ENCODE measurements at regions not wholly inside any gene's neighbourhood (a gene's known extent, or its start where the extent isn't known, plus 50 kb on each side); places are given as distances from the start of the nearest gene placed in this dataset.

- Histone ChIP-seq H3K14ac (ENCODE audit: insufficient read depth, low read length) (no peak overlapping the region), H2AK5ac (ENCODE audit: insufficient read length, low read length) (no peak overlapping the region), H3K27ac (ENCODE audit: insufficient read length, low read depth, low read length) (no peak overlapping the region), H2BK15ac (ENCODE audit: low read depth, low read length) (no peak overlapping the region), H3K9me3 (ENCODE audit: control insufficient read depth, low read depth, low read length) (no peaks in the 10 kb centered on the region), H2BK12ac (ENCODE audit: insufficient read length, low read depth, low read length) (no peak overlapping the region), H3K79me1 (ENCODE audit: insufficient read depth, low read depth, low read length, poor library complexity, severe bottlenecking) (no peaks in the 10 kb centered on the region), H2AFZ (ENCODE audit: low read length) (no peak overlapping the region), H3K9ac (ENCODE audit: extremely low read depth, insufficient read length, low read length) (no peak overlapping the region), H3K79me2 (ENCODE audit: insufficient read depth, low read length) (no peaks in the 10 kb centered on the region), H4K5ac (ENCODE audit: insufficient read length, low read depth, low read length) (no peak overlapping the region), H3K23ac (ENCODE audit: insufficient read length, low read depth, low read length) (no peak overlapping the region), H4K91ac (ENCODE audit: insufficient read length, low read depth, low read length) (no peak overlapping the region), H3T11ph (ENCODE audit: low read length) (no peak overlapping the region), H3K4ac (ENCODE audit: low read depth, low read length) (no peak overlapping the region), H3K4me1 (ENCODE audit: insufficient read depth, low read length) (no peaks in the 10 kb centered on the region), H4K8ac (replicated peaks; ENCODE audit: insufficient read length, low read depth, low read length) (no peak overlapping the region), H3K23me2 (ENCODE audit: insufficient read length, low read depth, low read length, poor library complexity, severe bottlenecking) (no peaks in the 10 kb centered on the region), H4K20me1 (ENCODE audit: control insufficient read depth, insufficient read depth, insufficient read length) (no peaks in the 10 kb centered on the region), H2BK20ac (ENCODE audit: low read depth, low read length, poor library complexity, severe bottlenecking) (no peak overlapping the region), H2BK120ac (ENCODE audit: low read depth, low read length, poor library complexity, severe bottlenecking) (no peak overlapping the region), H3K18ac (ENCODE audit: insufficient read length, low read depth, low read length) (no peak overlapping the region), H3K27me3 (ENCODE audit: insufficient read depth, low read length) (no peaks in the 10 kb centered on the region), H3K4me2 (ENCODE audit: insufficient read depth, insufficient read length, low read length) (no peak overlapping the region), H3K56ac (ENCODE audit: insufficient read length, low read depth, low read length) (no peak overlapping the region), H2BK5ac (ENCODE audit: insufficient read length, low read length) (no peak overlapping the region)
- TF ChIP-seq CTCF (conservative IDR thresholded peaks at IDR 0.05), result no peak
- H3K27me3 Mint-ChIP-seq (ENCODE audit: low read depth), result no peaks in the 10 kb centered on the region; the same call in 1 of the 2 replicates
- no peaks in the 10 kb centered on the region for H3K36me3 Mint-ChIP-seq (ENCODE audit: insufficient read depth in 1 of 3, low read depth in 3 of 3)
- WGBS (ENCODE audit: extremely low coverage, insufficient read length, low lambda C conversion rate), result no CpG with 5 or more reads among the region's 3 CpGs
- DNase-seq, result no peak
- no peak overlapping the region for H3K27ac Mint-ChIP-seq
- peaks cover 0 to 2% of the 10 kb centered on the region in 2 experiments; a peak in 1 of 4 replicates for H3K4me1 Mint-ChIP-seq
- H3K4me3 Mint-ChIP-seq, result no peak overlapping the region
- H3K9me3 Mint-ChIP-seq, result no peaks in the 10 kb centered on the region
Measured at GRCh38 chr1:168634951-168635532, 58.6 kb downstream of the XCL1 start.
